GM12874 (cell line): ENCODE measurements at regions not wholly inside any gene's neighbourhood (a gene's known extent, or its start where the extent isn't known, plus 50 kb on each side); places are given as distances from the start of the nearest gene placed in this dataset.

Experiments
- TF ChIP-seq, protein P1 (sequence below): IDR thresholded peaks from 2 replicates; pipeline ENCODE4 v1.5.1; 2011; ENCODE audit warnings: low read depth, mild to moderate bottlenecking, control low read depth, low read length, moderate library complexity; ENCODE audit not compliant: insufficient read depth

DNA sequence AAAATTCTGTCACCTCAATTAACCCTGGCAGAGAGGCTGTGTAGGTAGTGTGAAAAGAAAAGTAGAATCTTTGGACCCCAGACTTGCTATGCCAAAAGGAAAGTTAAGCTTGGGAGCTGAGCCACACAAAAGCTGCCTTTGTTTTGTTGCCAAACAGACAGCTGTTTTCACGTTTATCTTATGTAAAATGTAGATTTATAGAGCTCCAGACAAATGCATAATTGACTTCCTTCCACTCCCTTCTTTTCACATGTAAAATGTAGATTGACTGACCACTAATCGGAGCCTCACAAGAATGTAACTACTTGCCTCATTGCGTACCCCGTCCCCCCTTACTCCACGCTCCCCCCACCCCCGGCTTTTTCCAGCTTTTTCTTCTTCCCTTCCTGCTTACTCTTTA, 2302.2 kb upstream of the RAG2 start:
- TF ChIP-seq, protein P1, sequence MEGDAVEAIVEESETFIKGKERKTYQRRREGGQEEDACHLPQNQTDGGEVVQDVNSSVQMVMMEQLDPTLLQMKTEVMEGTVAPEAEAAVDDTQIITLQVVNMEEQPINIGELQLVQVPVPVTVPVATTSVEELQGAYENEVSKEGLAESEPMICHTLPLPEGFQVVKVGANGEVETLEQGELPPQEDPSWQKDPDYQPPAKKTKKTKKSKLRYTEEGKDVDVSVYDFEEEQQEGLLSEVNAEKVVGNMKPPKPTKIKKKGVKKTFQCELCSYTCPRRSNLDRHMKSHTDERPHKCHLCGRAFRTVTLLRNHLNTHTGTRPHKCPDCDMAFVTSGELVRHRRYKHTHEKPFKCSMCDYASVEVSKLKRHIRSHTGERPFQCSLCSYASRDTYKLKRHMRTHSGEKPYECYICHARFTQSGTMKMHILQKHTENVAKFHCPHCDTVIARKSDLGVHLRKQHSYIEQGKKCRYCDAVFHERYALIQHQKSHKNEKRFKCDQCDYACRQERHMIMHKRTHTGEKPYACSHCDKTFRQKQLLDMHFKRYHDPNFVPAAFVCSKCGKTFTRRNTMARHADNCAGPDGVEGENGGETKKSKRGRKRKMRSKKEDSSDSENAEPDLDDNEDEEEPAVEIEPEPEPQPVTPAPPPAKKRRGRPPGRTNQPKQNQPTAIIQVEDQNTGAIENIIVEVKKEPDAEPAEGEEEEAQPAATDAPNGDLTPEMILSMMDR, result no peak

DNA sequence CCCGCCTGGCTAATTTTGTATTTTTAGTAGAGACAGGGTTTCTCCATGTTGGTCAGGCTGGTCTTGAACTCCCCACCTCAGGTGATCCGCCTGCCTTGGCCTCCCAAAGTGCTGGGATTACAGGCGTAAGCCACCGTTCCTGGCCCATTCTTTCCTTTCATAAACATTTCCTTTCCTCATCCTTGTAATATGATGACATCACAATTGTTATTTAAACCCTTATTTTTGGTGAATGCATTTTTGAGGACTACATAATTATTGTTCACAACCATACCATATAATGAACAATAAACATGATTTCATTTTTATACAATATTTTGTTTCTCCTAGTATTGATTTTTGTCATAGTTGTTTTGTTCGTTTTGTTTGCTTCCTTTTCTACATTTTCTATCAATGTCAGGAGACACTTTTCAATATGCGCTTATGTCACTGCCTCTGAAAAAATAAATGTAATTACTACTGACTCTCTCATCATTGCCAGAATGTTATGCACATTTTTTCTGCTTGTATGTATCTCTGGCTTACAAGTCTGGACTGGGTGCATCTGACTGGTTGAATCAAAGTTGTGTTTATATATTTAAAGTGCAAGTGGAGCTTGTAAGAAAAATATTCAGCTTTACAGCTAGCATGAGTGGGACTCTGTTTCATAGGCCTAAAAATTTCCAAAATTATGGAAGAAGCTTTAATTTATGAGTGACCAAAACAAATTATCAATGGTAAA, 2286.3 kb upstream of the RAG2 start:
- TF ChIP-seq, protein P1, result no peak

- TF ChIP-seq, protein P1, result no peak
Observed at GRCh38 chr11:38867338-38867737, 2269.3 kb upstream of the RAG2 start.

DNA sequence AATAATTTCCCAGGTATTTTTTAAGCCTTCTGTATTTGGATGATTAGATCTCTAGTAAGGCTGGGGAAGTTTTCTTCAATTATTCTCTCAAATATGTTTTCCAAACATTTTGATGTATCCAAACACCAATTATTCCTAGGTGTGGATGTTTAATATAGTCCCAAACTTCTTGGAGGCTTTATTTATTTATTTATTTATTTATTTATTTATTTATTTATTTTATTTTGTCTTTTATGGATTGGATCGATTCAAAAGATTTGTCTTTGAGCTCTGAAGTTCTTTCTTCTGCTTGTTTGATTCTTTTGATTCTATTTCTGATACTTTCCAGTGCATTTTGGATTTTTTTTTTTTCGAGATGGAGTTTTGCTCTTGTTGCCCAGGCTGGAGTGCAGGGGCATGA, 2267.9 kb upstream of the RAG2 start:
- TF ChIP-seq, protein P1, result no peak

DNA sequence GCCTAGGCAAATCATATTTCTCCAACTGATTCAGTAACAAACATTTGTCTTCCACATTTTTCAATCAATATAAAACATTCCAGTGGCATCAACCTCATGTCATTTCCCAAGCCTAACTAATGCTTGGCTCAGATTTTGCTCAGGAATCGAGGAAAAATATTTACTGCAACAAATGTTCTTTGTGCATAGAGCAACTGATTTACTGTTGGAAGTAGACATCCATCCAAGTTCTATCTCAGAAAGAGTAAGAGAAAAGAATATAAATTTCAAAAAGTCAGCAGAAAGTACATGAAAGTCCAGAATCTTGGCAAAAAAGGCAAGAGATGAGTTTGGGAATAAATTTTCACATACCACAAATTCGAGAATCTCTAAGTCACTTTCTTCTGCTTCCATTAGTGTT, 2245.0 kb upstream of the RAG2 start:
- TF ChIP-seq, protein P1, result no peak

- TF ChIP-seq, protein P1, result no peak
Observed at GRCh38 chr11:38839071-38839470, 2241.0 kb upstream of the RAG2 start.

DNA sequence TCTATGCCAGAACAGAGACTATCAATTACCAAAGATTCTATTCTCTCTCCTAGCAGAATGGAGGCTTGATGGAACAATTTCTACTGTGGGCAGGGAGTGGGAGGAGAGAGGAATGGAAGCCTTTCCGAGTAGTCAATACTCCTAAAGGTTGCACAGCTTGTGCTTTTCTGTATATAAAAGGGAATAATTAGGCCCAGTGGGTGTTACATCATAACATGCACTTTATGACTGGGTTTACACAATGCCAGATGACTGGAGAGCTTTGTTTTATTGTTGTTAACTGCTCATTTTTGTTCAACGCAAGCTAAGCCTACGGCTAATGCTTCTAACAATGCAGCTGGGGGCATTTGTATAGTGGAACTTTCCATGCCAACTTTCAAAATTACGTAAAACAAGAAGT, 2237.9 kb upstream of the RAG2 start:
- TF ChIP-seq, protein P1, result no peak
